OCI-LY7 (cell line): ENCODE measurements at regions not wholly inside any gene's neighbourhood (a gene's known extent, or its start where the extent isn't known, plus 50 kb on each side); places are given as distances from the start of the nearest gene placed in this dataset.

Experiments
- EZH2phosphoT487 ChIP-seq: fragments of 200-600 bp; sonication (generic); IDR thresholded peaks from 2 replicates; pipeline ENCODE4 v1.6.1; 2018; ENCODE audit warnings: low read depth, borderline replicate concordance, mild to moderate bottlenecking, mixed run types, antibody characterized with exemption, low read length, moderate library complexity, mixed read lengths
- TF ChIP-seq, protein P1 (sequence below): fragments of 200-600 bp; sonication (generic); conservative IDR thresholded peaks from 2 replicates; pipeline ENCODE4 v1.5.1; 2014; ENCODE audit warnings: mild to moderate bottlenecking, antibody characterized with exemption, low read length, moderate library complexity, mixed read lengths

DNA sequence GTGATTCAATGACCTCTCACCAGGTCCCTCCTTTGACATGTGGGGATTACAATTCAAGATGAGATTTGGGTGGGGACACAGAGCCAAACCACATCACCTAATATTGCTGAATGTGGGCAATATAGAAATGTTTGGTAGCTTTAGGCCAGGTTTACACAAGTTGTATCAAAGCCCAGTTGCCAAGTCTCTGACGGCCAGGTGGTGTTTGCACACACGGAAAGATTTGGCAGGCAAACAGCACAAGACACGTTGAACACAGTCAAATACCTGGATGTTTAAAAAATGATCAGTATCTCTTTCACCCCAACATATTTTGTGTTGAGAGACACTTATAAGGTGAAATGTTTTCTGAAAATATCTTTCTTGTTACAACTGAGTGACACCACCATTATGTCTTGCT is 294.4 kb upstream of the MKI67 start:
- TF ChIP-seq, protein P1, sequence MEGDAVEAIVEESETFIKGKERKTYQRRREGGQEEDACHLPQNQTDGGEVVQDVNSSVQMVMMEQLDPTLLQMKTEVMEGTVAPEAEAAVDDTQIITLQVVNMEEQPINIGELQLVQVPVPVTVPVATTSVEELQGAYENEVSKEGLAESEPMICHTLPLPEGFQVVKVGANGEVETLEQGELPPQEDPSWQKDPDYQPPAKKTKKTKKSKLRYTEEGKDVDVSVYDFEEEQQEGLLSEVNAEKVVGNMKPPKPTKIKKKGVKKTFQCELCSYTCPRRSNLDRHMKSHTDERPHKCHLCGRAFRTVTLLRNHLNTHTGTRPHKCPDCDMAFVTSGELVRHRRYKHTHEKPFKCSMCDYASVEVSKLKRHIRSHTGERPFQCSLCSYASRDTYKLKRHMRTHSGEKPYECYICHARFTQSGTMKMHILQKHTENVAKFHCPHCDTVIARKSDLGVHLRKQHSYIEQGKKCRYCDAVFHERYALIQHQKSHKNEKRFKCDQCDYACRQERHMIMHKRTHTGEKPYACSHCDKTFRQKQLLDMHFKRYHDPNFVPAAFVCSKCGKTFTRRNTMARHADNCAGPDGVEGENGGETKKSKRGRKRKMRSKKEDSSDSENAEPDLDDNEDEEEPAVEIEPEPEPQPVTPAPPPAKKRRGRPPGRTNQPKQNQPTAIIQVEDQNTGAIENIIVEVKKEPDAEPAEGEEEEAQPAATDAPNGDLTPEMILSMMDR = no peak
- TF ChIP-seq EZH2phosphoT487 = no peak
